Calu3 (cell line): ENCODE measurements at regions not wholly inside any gene's neighbourhood (a gene's known extent, or its start where the extent isn't known, plus 50 kb on each side); places are given as distances from the start of the nearest gene placed in this dataset.

Experiments
- BruUV-seq: library from RNA; stranded (reverse); fragments of 400-500 nt; replicated peaks from 2 replicates; lab custom pipeline; 2021; lab: Mats Ljungman, UMichigan
- CTCF ChIA-PET: fragments of 300-600 bp; sonication (Branson Sonifier 250); formaldehyde crosslinking; loops from one replicate; lab custom pipeline; 2022; ENCODE audit warnings: antibody characterized with exemption; lab: Charles Lee
- DNase-seq: peaks from one replicate; pipeline ENCODE4 v3.0.0; 2022
- H3K27ac Mint-ChIP-seq: one replicate; pipeline ENCODE4 v1.8.0; 2022; ENCODE audit warnings: mixed read lengths; ENCODE audit not compliant: unreplicated experiment
- H3K27me3 Mint-ChIP-seq: one replicate; pipeline ENCODE4 v1.8.0; 2022; ENCODE audit warnings: mixed read lengths; ENCODE audit not compliant: unreplicated experiment
- H3K36me3 Mint-ChIP-seq: one replicate; pipeline ENCODE4 v1.8.0; 2022; ENCODE audit warnings: mild to moderate bottlenecking, moderate library complexity, mixed read lengths; ENCODE audit not compliant: insufficient read depth, unreplicated experiment
- H3K4me1 Mint-ChIP-seq: one replicate; pipeline ENCODE4 v1.8.0; 2022; ENCODE audit warnings: mild to moderate bottlenecking, low read depth, mixed read lengths; ENCODE audit not compliant: unreplicated experiment
- H3K4me3 Mint-ChIP-seq: one replicate; pipeline ENCODE4 v1.8.0; 2022; ENCODE audit warnings: mild to moderate bottlenecking, low read depth, moderate library complexity, mixed read lengths; ENCODE audit not compliant: unreplicated experiment
- H3K9me3 Mint-ChIP-seq: one replicate; pipeline ENCODE4 v1.8.0; 2022; ENCODE audit warnings: low read depth, mixed read lengths; ENCODE audit not compliant: unreplicated experiment
- CTCF ChIP-seq: fragments of 200-600 bp; IDR thresholded peaks from one replicate; pipeline ENCODE4 v1.8.0; 2022; ENCODE audit warnings: antibody characterized with exemption; ENCODE audit not compliant: unreplicated experiment
- intact Hi-C: fragments of 100-400 bp; cut with micrococcal nuclease; formaldehyde crosslinking; loops from one replicate; pipeline ENCODE4 v1.10.0; 2022; ENCODE audit not compliant: unreplicated experiment

- CTCF ChIA-PET = no interaction called here
- no peak for DNase-seq
- Mint-ChIP-seq H3K4me3 (no peak overlapping the region), H3K9me3 (peaks cover 2% of the 10 kb centered on the region), H3K4me1 (no peaks in the 10 kb centered on the region), H3K27ac (no peak overlapping the region), H3K36me3 (no peaks in the 10 kb centered on the region), H3K27me3 (peaks cover 81% of the 10 kb centered on the region)
- no TSS peak for BruUV-seq
- TF ChIP-seq CTCF = no peak
- intact Hi-C loops = no loop called here
Observed at GRCh38 chr2:238966072-238966937, 118.4 kb downstream of the TWIST2 start.

GRCh38 chr2:238967031-238967977, 119.4 kb downstream of the TWIST2 start:
- intact Hi-C loops = no loop called here
- Mint-ChIP-seq H3K36me3 (no peaks in the 10 kb centered on the region), H3K27ac (no peak overlapping the region), H3K4me1 (no peaks in the 10 kb centered on the region), H3K4me3 (no peak overlapping the region), H3K27me3 (peaks cover 81% of the 10 kb centered on the region), H3K9me3 (no peaks in the 10 kb centered on the region)
- no TSS peak for BruUV-seq
- CTCF ChIA-PET = interaction anchor here (0.6 kb wide), 1 partner anchor 30 kb away, joined by 4 read pairs; no protein-coding TSS in a partner anchor
- no peak for DNase-seq
- TF ChIP-seq CTCF = no peak

GRCh38 chr2:238967978-238968360, 120.1 kb downstream of the TWIST2 start:
- no TSS peak for BruUV-seq
- CTCF ChIA-PET = interaction anchor here (0.6 kb wide), 1 partner anchor 31 kb away, joined by 4 read pairs; no protein-coding TSS in a partner anchor
- H3K27me3 Mint-ChIP-seq = peaks cover 76% of the 10 kb centered on the region
- no peaks in the 10 kb centered on the region for H3K9me3 Mint-ChIP-seq
- no peak overlapping the region for H3K27ac Mint-ChIP-seq
- H3K4me1 Mint-ChIP-seq = no peaks in the 10 kb centered on the region
- no peak for TF ChIP-seq CTCF
- intact Hi-C loops = no loop called here
- no peaks in the 10 kb centered on the region for H3K36me3 Mint-ChIP-seq
- H3K4me3 Mint-ChIP-seq = no peak overlapping the region
- DNase-seq = no peak

GRCh38 chr2:238968616-238969384, 120.9 kb downstream of the TWIST2 start:
- Mint-ChIP-seq H3K36me3 (no peaks in the 10 kb centered on the region), H3K27ac (no peak overlapping the region), H3K4me3 (no peak overlapping the region), H3K9me3 (no peaks in the 10 kb centered on the region), H3K27me3 (peaks cover 68% of the 10 kb centered on the region), H3K4me1 (no peaks in the 10 kb centered on the region)
- TF ChIP-seq CTCF = no peak
- intact Hi-C loops = no loop called here
- CTCF ChIA-PET = no interaction called here
- DNase-seq = no peak
- no TSS peak for BruUV-seq
